Breast epithelium (tissue), 4 donors: ENCODE measurements at regions not wholly inside any gene's neighbourhood (a gene's known extent, or its start where the extent isn't known, plus 50 kb on each side); places are given as distances from the start of the nearest gene placed in this dataset.

Source experiments
- DNase-seq, 2 donors: peaks; one replicate each; pipeline ENCODE4 v3.0.0-alpha.2; 2019; ENCODE audit warnings: low spot score in 2 of 2
- H3K27ac ChIP-seq, 2 donors: fragments of 200-600 bp; sonication (generic) in 1 of 2; one replicate each; pipeline ENCODE4 v1.5.1; 2016 to 2019; ENCODE audit warnings: mild to moderate bottlenecking in 1 of 2
- H3K27me3 ChIP-seq, 2 donors: fragments of 200-600 bp; sonication (generic) in 1 of 2; one replicate each; pipeline versions ENCODE4 v1.5.1 to v1.6.0; 2017 to 2019; ENCODE audit warnings: control low read depth in 1 of 2, mild to moderate bottlenecking in 1 of 2
- H3K36me3 ChIP-seq: fragments of 200-600 bp; one replicate; pipeline ENCODE4 v1.5.1; 2019
- H3K4me1 ChIP-seq, 2 donors: fragments of 200-600 bp; sonication (generic); one replicate each; pipeline ENCODE4 v1.5.1; 2016 to 2019; ENCODE audit warnings: control low read depth in 1 of 2
- H3K4me3 ChIP-seq, 3 donors: fragments of 200-600 bp; sonication (generic); 1 replicate in 2 of 3; 2 replicates in 1 of 3; pipeline ENCODE4 v1.5.1; 2016 to 2019; ENCODE audit warnings: mild to moderate bottlenecking in 3 of 3, moderate library complexity in 2 of 3
- H3K9me3 ChIP-seq, 2 donors: fragments of 200-600 bp; sonication (generic) in 1 of 2; one replicate each; pipeline ENCODE4 v1.5.1; 2016 to 2019; ENCODE audit warnings: control low read depth in 1 of 2
- CTCF ChIP-seq, 3 donors: fragments of 450-650 bp; IDR thresholded peaks; one replicate each; pipeline ENCODE4 v1.5.1; 2016 to 2017; ENCODE audit warnings: antibody characterized with exemption in 3 of 3, mild to moderate bottlenecking in 3 of 3, moderate library complexity in 3 of 3
- POLR2A ChIP-seq: fragments of 450-650 bp; IDR thresholded peaks from one replicate; pipeline ENCODE4 v1.6.1; 2016; ENCODE audit warnings: antibody characterized with exemption, mild to moderate bottlenecking, moderate library complexity
- POLR2AphosphoS5 ChIP-seq, 3 donors: sonication (generic); formaldehyde crosslinking; IDR thresholded peaks; one replicate each; pipeline ENCODE4 v1.6.1; 2017; ENCODE audit warnings: antibody characterized with exemption in 3 of 3
- intact Hi-C: fragments of 100-400 bp; cut with DNase I; formaldehyde crosslinking; loops from one replicate; pipeline ENCODE4 v1.15.1; 2023; ENCODE audit warnings: low total_unique reads

- DNase-seq: no peak
- Histone ChIP-seq H3K36me3 (no peaks in the 10 kb centered on the region), H3K4me3 (no peak overlapping the region), H3K9me3 (peaks cover 0 to 7% of the 10 kb centered on the region in 2 donors), H3K4me1 (no peaks in the 10 kb centered on the region), H3K27me3 (no peaks in the 10 kb centered on the region), H3K27ac (no peak overlapping the region)
- intact Hi-C loops: no loop called here
- no peak for TF ChIP-seq POLR2A
- TF ChIP-seq POLR2AphosphoS5 (IDR thresholded peaks at IDR 0.05): no peak
- no peak for TF ChIP-seq CTCF (IDR thresholded peaks at IDR 0.05)
These were observed 151.8 kb upstream of the GRIA4 start for GRCh38 chr11:105458071-105458470.

GRCh38 chr11:105456950-105457349 is 152.9 kb upstream of the GRIA4 start:
- no peak overlapping the region for H3K27ac ChIP-seq
- H3K9me3 ChIP-seq: peaks cover 0 to 7% of the 10 kb centered on the region in 2 donors
- H3K36me3 ChIP-seq: no peaks in the 10 kb centered on the region
- no peaks in the 10 kb centered on the region for H3K27me3 ChIP-seq
- intact Hi-C loops: no loop called here
- no peak overlapping the region for H3K4me3 ChIP-seq
- H3K4me1 ChIP-seq: no peaks in the 10 kb centered on the region
- TF ChIP-seq POLR2AphosphoS5 (IDR thresholded peaks at IDR 0.05): no peak
- TF ChIP-seq POLR2A: no peak
- TF ChIP-seq CTCF (IDR thresholded peaks at IDR 0.05): no peak
- DNase-seq: no peak

- Histone ChIP-seq H3K9me3 (peaks cover 1 to 2% of the 10 kb centered on the region in 2 donors), H3K4me1 (no peaks in the 10 kb centered on the region), H3K27me3 (no peaks in the 10 kb centered on the region), H3K27ac (no peak overlapping the region), H3K36me3 (no peaks in the 10 kb centered on the region), H3K4me3 (no peak overlapping the region)
- no peak for DNase-seq
- intact Hi-C loops: no loop called here
- TF ChIP-seq POLR2A: no peak
- TF ChIP-seq CTCF (IDR thresholded peaks at IDR 0.05): no peak
- TF ChIP-seq POLR2AphosphoS5 (IDR thresholded peaks at IDR 0.05): no peak
These were observed 160.7 kb upstream of the GRIA4 start for GRCh38 chr11:105449100-105449734.

GRCh38 chr11:105448703-105449079 is 161.2 kb upstream of the GRIA4 start:
- H3K27ac ChIP-seq: no peak overlapping the region
- no peaks in the 10 kb centered on the region for H3K4me1 ChIP-seq
- intact Hi-C loops: no loop called here
- TF ChIP-seq CTCF (IDR thresholded peaks at IDR 0.05) (no peak), POLR2A (no peak), POLR2AphosphoS5 (IDR thresholded peaks at IDR 0.05) (no peak)
- peaks cover 7 to 8% of the 10 kb centered on the region in 2 donors for H3K9me3 ChIP-seq
- H3K27me3 ChIP-seq: no peaks in the 10 kb centered on the region
- no peaks in the 10 kb centered on the region for H3K36me3 ChIP-seq
- DNase-seq: no peak
- no peak overlapping the region for H3K4me3 ChIP-seq

- Histone ChIP-seq H3K4me1 (no peaks in the 10 kb centered on the region), H3K4me3 (no peak overlapping the region), H3K36me3 (no peaks in the 10 kb centered on the region), H3K27me3 (no peaks in the 10 kb centered on the region), H3K27ac (no peak overlapping the region), H3K9me3 (peaks cover 8% of the 10 kb centered on the region in 2 donors)
- intact Hi-C loops: no loop called here
- no peak for DNase-seq
- TF ChIP-seq POLR2A (no peak), CTCF (IDR thresholded peaks at IDR 0.05) (no peak), POLR2AphosphoS5 (IDR thresholded peaks at IDR 0.05) (no peak)
These were observed 161.8 kb upstream of the GRIA4 start for GRCh38 chr11:105447936-105448702.
